ENCODE measurements at regions not wholly inside any gene's neighbourhood (a gene's known extent, or its start where the extent isn't known, plus 50 kb on each side); places are given as distances from the start of the nearest gene placed in this dataset.

DNA sequence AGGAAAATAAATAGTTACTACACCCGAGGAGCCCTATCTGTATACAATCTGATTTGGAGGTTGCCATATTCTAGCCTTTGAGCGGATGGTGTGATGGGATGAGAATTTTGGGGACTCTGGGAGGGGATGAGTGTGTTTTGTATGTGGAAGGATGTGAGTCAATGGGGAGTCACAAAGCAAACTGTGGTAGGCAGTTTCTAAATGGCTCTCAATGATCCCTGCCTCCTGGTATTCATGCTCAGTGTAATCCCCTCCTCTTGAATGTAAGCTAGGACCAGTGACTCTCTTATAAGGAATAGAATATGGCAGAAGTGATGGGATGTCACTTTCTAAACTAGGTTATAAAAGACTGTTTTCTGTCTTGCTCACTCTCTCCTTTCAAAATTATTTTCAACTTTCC is 205.7 kb upstream of the RIOK2 start:
- intact Hi-C loops (cut with DNase I), result no loop called here
- TF ChIP-seq, protein P1, sequence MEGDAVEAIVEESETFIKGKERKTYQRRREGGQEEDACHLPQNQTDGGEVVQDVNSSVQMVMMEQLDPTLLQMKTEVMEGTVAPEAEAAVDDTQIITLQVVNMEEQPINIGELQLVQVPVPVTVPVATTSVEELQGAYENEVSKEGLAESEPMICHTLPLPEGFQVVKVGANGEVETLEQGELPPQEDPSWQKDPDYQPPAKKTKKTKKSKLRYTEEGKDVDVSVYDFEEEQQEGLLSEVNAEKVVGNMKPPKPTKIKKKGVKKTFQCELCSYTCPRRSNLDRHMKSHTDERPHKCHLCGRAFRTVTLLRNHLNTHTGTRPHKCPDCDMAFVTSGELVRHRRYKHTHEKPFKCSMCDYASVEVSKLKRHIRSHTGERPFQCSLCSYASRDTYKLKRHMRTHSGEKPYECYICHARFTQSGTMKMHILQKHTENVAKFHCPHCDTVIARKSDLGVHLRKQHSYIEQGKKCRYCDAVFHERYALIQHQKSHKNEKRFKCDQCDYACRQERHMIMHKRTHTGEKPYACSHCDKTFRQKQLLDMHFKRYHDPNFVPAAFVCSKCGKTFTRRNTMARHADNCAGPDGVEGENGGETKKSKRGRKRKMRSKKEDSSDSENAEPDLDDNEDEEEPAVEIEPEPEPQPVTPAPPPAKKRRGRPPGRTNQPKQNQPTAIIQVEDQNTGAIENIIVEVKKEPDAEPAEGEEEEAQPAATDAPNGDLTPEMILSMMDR (IDR thresholded peaks at IDR 0.05), result no peak
- H3K36me3 ChIP-seq, result no peaks in the 10 kb centered on the region
- DNase-seq (no peak), ATAC-seq (no peak)
- H3K4me1 ChIP-seq, result no peaks in the 10 kb centered on the region
- no peaks in the 10 kb centered on the region for H3K27me3 ChIP-seq
- no peak overlapping the region for H3K4me3 ChIP-seq
- 87 to 91% methylated on average over 2 of the region's 2 CpGs for WGBS, 2 donors
- peaks cover 0 to 3% (median 0%) of the 10 kb centered on the region in 11 donors for H3K9me3 ChIP-seq
- H3K27ac ChIP-seq, result no peak overlapping the region

DNA sequence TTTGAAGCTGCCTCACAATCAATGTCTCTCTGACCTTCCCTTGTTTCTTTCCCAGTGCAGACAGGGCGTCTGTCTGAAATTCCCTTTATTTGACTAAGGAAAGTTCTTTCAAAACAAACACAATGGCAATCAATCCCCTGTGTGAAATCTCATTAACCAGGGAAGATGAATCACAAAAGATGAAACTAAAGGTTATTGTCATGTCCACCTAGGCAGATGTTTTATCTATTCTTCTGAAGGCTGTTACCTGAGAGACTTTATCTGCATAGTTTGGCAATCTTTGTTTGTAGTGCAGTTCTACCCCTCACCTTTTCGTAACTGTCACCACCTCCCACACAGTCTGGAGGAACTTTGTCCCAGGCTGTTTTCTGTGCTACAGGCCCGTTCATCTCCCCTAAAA is 217.5 kb upstream of the RIOK2 start:
- Histone ChIP-seq H3K36me3 (no peaks in the 10 kb centered on the region), H3K4me1 (no peaks in the 10 kb centered on the region), H3K9me3 (no peaks in the 10 kb centered on the region), H3K27me3 (no peaks in the 10 kb centered on the region), H3K4me3 (no peak overlapping the region), H3K27ac (no peak overlapping the region)
- WGBS, 2 donors, result 50 to 60% methylated on average over 3 of the region's 3 CpGs
- TF ChIP-seq, protein P1 (IDR thresholded peaks at IDR 0.05), result no peak
- no peak for ATAC-seq
- no peak for DNase-seq
- intact Hi-C loops (cut with DNase I), result no loop called here

DNA sequence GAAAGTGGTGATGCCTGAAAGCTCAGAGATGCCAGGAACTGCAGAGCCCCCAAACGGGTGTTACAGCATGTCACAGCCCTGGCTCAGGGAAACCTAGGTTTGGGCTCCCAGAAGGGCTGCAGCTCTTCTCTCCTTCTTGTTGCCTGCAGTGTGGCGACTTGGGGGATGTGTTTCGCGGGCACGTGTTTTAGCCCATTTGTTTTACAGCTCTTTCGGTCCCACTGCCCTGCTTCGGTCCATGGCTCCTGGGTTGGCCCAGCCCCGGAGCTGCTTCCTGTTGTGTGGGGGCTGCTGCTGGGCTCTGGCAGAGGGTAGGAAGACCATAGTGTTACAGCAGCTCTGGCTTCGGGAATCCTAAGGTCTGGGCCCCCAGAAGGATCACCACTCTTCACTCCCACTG is 222.9 kb upstream of the RIOK2 start:
- intact Hi-C loops (cut with DNase I), result no loop called here
- Histone ChIP-seq H3K9me3 (no peaks in the 10 kb centered on the region), H3K27ac (no peak overlapping the region), H3K27me3 (no peaks in the 10 kb centered on the region), H3K36me3 (no peaks in the 10 kb centered on the region), H3K4me1 (no peaks in the 10 kb centered on the region), H3K4me3 (no peak overlapping the region)
- WGBS, 2 donors, result 90 to 96% methylated on average over 9 of the region's 9 CpGs
- DNase-seq, result no peak
- TF ChIP-seq, protein P1 (IDR thresholded peaks at IDR 0.05), result no peak
- no peak for ATAC-seq

DNA sequence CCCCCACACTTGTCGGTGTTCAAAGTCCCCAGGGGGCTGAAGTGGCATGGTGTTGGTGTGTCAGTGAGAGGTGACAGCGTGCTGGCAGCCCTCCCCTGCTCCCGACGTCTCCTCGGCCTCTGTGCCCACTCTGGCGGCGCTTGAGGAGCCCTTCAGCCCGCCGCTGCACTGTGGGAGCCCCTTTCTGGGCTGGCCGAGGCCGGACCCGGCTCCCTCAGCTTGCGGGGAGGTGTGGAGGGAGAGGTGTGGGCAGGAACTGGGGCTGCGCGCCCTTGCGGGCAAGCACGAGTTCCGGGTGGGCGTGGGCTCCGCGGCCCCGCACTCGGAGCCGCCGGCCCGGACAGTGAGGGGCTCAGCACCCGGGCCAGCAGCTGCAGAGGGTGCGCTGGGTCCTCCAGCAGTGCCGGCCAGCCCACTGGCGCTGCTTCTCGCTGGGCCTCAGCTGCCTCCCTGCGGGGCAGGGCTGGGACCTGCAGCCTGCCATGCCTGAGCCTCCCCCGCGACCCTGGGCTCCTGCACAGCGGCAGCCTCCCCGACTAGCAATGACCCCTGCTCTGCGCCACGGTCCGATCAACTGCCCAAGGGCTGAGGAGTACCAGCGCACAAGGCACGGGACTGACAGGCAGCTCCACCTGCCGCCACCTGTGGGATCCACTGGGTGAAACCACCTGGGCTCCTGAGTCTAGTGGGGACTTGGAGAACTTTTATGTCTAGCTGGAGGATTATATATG is 224.1 kb upstream of the RIOK2 start:
- no peaks in the 10 kb centered on the region for H3K27me3 ChIP-seq
- 94 to 97% methylated on average over 41 to 42 of the region's 42 CpGs for WGBS, 2 donors
- TF ChIP-seq, protein P1 (IDR thresholded peaks at IDR 0.05), result no peak
- H3K4me1 ChIP-seq, result no peaks in the 10 kb centered on the region
- no peaks in the 10 kb centered on the region for H3K9me3 ChIP-seq
- intact Hi-C loops (cut with DNase I), result no loop called here
- H3K4me3 ChIP-seq, result no peak overlapping the region
- no peaks in the 10 kb centered on the region for H3K36me3 ChIP-seq
- no peak overlapping the region for H3K27ac ChIP-seq
- ATAC-seq, result peak in 1 of 8 donors; percentile 50
- DNase-seq, result no peak
